ENCODE measurements at regions not wholly inside any gene's neighbourhood (a gene's known extent, or its start where the extent isn't known, plus 50 kb on each side); places are given as distances from the start of the nearest gene placed in this dataset.
"Not testable (repeated sequence)": the region's sequence is repeated elsewhere in the genome, so short reads cannot be mapped to it uniquely, and the experiment has no call there.

DNA sequence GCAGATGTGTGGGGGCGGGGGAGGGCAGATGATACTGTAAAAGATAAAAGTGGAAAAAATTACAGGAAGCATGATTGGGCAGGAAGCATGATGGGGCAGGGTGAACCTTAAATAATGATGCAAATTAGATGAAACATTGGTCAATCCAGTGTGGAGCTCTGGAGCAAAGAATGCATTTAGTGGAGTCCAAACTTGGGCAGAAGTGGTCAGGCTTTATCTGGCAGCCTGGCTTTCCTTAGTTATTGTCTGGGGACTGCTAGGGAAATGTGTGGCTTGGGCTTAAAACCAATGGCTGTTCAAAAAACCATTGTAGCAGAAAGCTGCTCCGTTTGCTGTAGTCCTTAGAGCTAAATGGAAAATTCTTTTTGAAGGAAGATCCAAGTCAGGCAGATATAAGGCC lies 1077.3 kb upstream of the MIR17HG start:
- Histone ChIP-seq H3K36me3 (no peaks in the 10 kb centered on the region), H3K9me3 (no peaks in the 10 kb centered on the region), H3K4me1 (no peaks in the 10 kb centered on the region), H3K27ac (no peak overlapping the region), H3K4me3 (no peak overlapping the region), H3K27me3 (no peaks in the 10 kb centered on the region)
- no peak for DNase-seq
- WGBS, 2 donors (ENCODE audit: low coverage in 1 of 2): 67 to 93% methylated on average over 1 to 2 of the region's 2 CpGs
- no peak for TF ChIP-seq POLR2AphosphoS5 (IDR thresholded peaks at IDR 0.05)
- TF ChIP-seq POLR2A (IDR thresholded peaks at IDR 0.05): no peak
- no peak for TF ChIP-seq EP300 (IDR thresholded peaks at IDR 0.05; ENCODE audit: low read depth)
- no peak for TF ChIP-seq CTCF (IDR thresholded peaks at IDR 0.05)
- intact Hi-C loops (cut with DNase I; ENCODE audit: low total_unique reads) (no loop called here), in situ Hi-C loops (cut with MboI; ENCODE audit: low pct_ligation_motif_present in 1 of 4, low pct_unique_long_range_greater_than_20kb in 1 of 4, low sequenced_read_pairs in 3 of 4) (no loop called here)

DNA sequence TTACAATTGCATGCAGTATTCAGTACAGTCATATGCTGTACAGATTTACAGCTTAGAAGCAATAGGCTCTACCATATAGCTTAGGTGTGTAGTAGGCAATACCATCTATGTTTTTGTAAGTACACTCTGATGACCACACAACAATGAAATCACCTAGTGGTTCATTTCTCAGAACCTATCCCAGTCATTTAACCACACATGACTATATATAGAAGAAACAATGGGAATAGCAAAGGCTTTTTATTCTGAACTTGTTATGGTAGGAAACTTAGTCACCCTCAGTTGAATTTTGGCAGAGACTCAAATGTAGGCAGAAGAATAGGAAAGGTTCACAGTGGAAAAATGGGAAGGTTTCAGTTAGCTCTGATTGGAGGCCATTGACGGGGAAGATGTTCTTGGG lies 1075.1 kb upstream of the MIR17HG start:
- H3K9me3 ChIP-seq: no peaks in the 10 kb centered on the region
- in situ Hi-C loops (cut with MboI; ENCODE audit: low pct_ligation_motif_present in 1 of 4, low pct_unique_long_range_greater_than_20kb in 1 of 4, low sequenced_read_pairs in 3 of 4) (no loop called here), intact Hi-C loops (cut with DNase I; ENCODE audit: low total_unique reads) (no loop called here)
- H3K4me1 ChIP-seq: no peaks in the 10 kb centered on the region
- DNase-seq: no peak
- H3K36me3 ChIP-seq: no peaks in the 10 kb centered on the region
- no peaks in the 10 kb centered on the region for H3K27me3 ChIP-seq
- no peak overlapping the region for H3K4me3 ChIP-seq
- H3K27ac ChIP-seq: no peak overlapping the region
- 86 to 87% methylated on average over 1 of the region's 1 CpG for WGBS, 2 donors (ENCODE audit: low coverage in 1 of 2)
- no peak for TF ChIP-seq POLR2AphosphoS5 (IDR thresholded peaks at IDR 0.05)
- no peak for TF ChIP-seq CTCF (IDR thresholded peaks at IDR 0.05)
- no peak for TF ChIP-seq POLR2A (IDR thresholded peaks at IDR 0.05)
- TF ChIP-seq EP300 (IDR thresholded peaks at IDR 0.05; ENCODE audit: low read depth): no peak

- no peaks in the 10 kb centered on the region for H3K27me3 ChIP-seq
- DNase-seq: no peak
- no peaks in the 10 kb centered on the region for H3K4me1 ChIP-seq
- WGBS, 2 donors (ENCODE audit: low coverage in 1 of 2): 50% methylated on average over 1 of the region's 1 CpG
- no peaks in the 10 kb centered on the region for H3K36me3 ChIP-seq
- intact Hi-C loops (cut with DNase I; ENCODE audit: low total_unique reads) (no loop called here), in situ Hi-C loops (cut with MboI; ENCODE audit: low pct_ligation_motif_present in 1 of 4, low pct_unique_long_range_greater_than_20kb in 1 of 4, low sequenced_read_pairs in 3 of 4) (no loop called here)
- H3K9me3 ChIP-seq: no peaks in the 10 kb centered on the region
- no peak overlapping the region for H3K27ac ChIP-seq
- no peak for TF ChIP-seq EP300 (IDR thresholded peaks at IDR 0.05; ENCODE audit: low read depth)
- no peak for TF ChIP-seq POLR2AphosphoS5 (IDR thresholded peaks at IDR 0.05)
- no peak for TF ChIP-seq CTCF (IDR thresholded peaks at IDR 0.05)
- no peak for TF ChIP-seq POLR2A (IDR thresholded peaks at IDR 0.05)
- H3K4me3 ChIP-seq: no peak overlapping the region
Observed at GRCh38 chr13:90276216-90276615, 1071.3 kb upstream of the MIR17HG start.

- in situ Hi-C loops (cut with MboI; ENCODE audit: low pct_ligation_motif_present in 1 of 4, low pct_unique_long_range_greater_than_20kb in 1 of 4, low sequenced_read_pairs in 3 of 4); H3K27ac ChIP-seq; H3K36me3 ChIP-seq; H3K4me3 ChIP-seq; H3K9me3 ChIP-seq; DNase-seq; H3K4me1 ChIP-seq; H3K27me3 ChIP-seq; intact Hi-C loops (cut with DNase I; ENCODE audit: low total_unique reads): not testable (repeated sequence)
- 87 to 95% methylated on average over 2 to 3 of the region's 3 CpGs for WGBS, 2 donors (ENCODE audit: low coverage in 1 of 2)
Observed at GRCh38 chr13:90278231-90278630, 1069.3 kb upstream of the MIR17HG start.

DNA sequence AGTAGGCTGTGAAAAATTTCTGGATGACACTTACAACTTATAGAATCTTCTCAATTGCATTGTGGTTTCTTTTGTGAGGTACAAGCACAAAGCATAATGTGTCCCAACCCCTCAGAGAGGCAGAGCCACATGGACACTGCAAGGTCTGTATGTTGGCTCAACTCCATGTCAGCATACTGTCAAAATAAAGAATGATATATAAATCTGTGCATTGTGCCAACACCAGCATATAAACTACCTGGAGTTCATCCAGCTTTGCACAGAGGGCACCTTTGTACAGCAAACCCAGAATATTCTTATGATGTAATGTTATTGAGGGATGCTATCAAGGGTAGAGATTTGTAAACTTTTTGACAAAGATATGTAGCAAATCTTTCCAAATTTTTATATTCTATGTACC lies 1065.8 kb upstream of the MIR17HG start:
- Histone ChIP-seq H3K4me3 (no peak overlapping the region), H3K36me3 (no peaks in the 10 kb centered on the region), H3K9me3 (no peaks in the 10 kb centered on the region), H3K4me1 (peaks cover 0 to 3% (median 0%) of the 10 kb centered on the region in 4 donors), H3K27me3 (no peaks in the 10 kb centered on the region), H3K27ac (no peak overlapping the region)
- in situ Hi-C loops (cut with MboI; ENCODE audit: low pct_ligation_motif_present in 1 of 4, low pct_unique_long_range_greater_than_20kb in 1 of 4, low sequenced_read_pairs in 3 of 4) (no loop called here), intact Hi-C loops (cut with DNase I; ENCODE audit: low total_unique reads) (no loop called here)
- TF ChIP-seq POLR2A (IDR thresholded peaks at IDR 0.05): no peak
- no peak for TF ChIP-seq CTCF (IDR thresholded peaks at IDR 0.05)
- TF ChIP-seq EP300 (IDR thresholded peaks at IDR 0.05; ENCODE audit: low read depth): no peak
- TF ChIP-seq POLR2AphosphoS5 (IDR thresholded peaks at IDR 0.05): no peak
- no peak for DNase-seq
